Caco-2 (cell line): ENCODE measurements at regions not wholly inside any gene's neighbourhood (a gene's known extent, or its start where the extent isn't known, plus 50 kb on each side); places are given as distances from the start of the nearest gene placed in this dataset.

ENCODE experiments used
- BruUV-seq: library from RNA; stranded (reverse); fragments of 400-500 nt; replicated peaks from 2 replicates; lab custom pipeline; 2021; lab: Mats Ljungman, UMichigan
- CTCF ChIA-PET: fragments of 300-600 bp; sonication (Branson Sonifier 250); formaldehyde crosslinking; loops from one replicate; lab custom pipeline; 2022; ENCODE audit warnings: antibody characterized with exemption; lab: Charles Lee
- POLR2A ChIA-PET: fragments of 300-600 bp; sonication (Branson Sonifier 250); formaldehyde crosslinking; loops from one replicate; lab custom pipeline; 2022; ENCODE audit warnings: antibody characterized with exemption; lab: Charles Lee
- DNase-seq, 2 experiments: peaks; one replicate each; pipeline versions ENCODE4 v3.0.0 to v3.0.0-alpha.2; 2020 to 2022
- H3K27me3 ChIP-seq: replicated peaks from 2 replicates; pipeline ENCODE4 v1.6.0; 2011; ENCODE audit warnings: low read length; ENCODE audit not compliant: control insufficient read depth, insufficient read depth
- H3K36me3 ChIP-seq: 2 replicates; pipeline ENCODE4 v1.5.1; 2011; ENCODE audit warnings: low read length; ENCODE audit not compliant: control insufficient read depth, insufficient read depth
- H3K4me1 ChIP-seq: fragments of 250-450 bp; sonication (Bioruptor Pico); 2 replicates; pipeline ENCODE4 v1.5.1; 2020; ENCODE audit warnings: mild to moderate bottlenecking
- H3K4me3 ChIP-seq: 2 replicates; pipeline ENCODE4 v1.5.1; 2011; ENCODE audit warnings: low read depth, mild to moderate bottlenecking, control low read depth, low read length
- H3K9me3 ChIP-seq: fragments of 250-450 bp; sonication (Bioruptor Pico); 2 replicates; pipeline ENCODE4 v1.5.1; 2020; ENCODE audit warnings: mild to moderate bottlenecking, moderate library complexity
- H3K27ac Mint-ChIP-seq: one replicate; pipeline ENCODE4 v1.8.0; 2022; ENCODE audit warnings: mixed read lengths; ENCODE audit not compliant: unreplicated experiment
- H3K27me3 Mint-ChIP-seq: one replicate; pipeline ENCODE4 v1.8.0; 2022; ENCODE audit warnings: mixed read lengths; ENCODE audit not compliant: insufficient read depth, unreplicated experiment
- H3K36me3 Mint-ChIP-seq: one replicate; pipeline ENCODE4 v1.8.0; 2022; ENCODE audit warnings: mild to moderate bottlenecking, mixed read lengths; ENCODE audit not compliant: insufficient read depth, unreplicated experiment
- H3K4me1 Mint-ChIP-seq: one replicate; pipeline ENCODE4 v1.8.0; 2022; ENCODE audit warnings: low read depth, mixed read lengths; ENCODE audit not compliant: unreplicated experiment
- H3K4me3 Mint-ChIP-seq: one replicate; pipeline ENCODE4 v1.8.0; 2022; ENCODE audit warnings: mild to moderate bottlenecking, moderate library complexity, mixed read lengths; ENCODE audit not compliant: unreplicated experiment
- H3K9me3 Mint-ChIP-seq: one replicate; pipeline ENCODE4 v1.8.0; 2022; ENCODE audit warnings: mixed read lengths; ENCODE audit not compliant: unreplicated experiment
- intact Hi-C: fragments of 100-400 bp; cut with micrococcal nuclease; formaldehyde crosslinking; loops from one replicate; pipeline ENCODE4 v1.10.0; 2022; ENCODE audit not compliant: unreplicated experiment
- TF ChIP-seq, protein P1 (sequence below), 2 experiments: fragments of 200-600 bp in 1 of 2; IDR thresholded peaks; 1 replicate in 1 of 2; 2 replicates in 1 of 2; pipeline versions ENCODE4 v1.5.1 to v1.8.0; 2011 to 2022; ENCODE audit warnings: antibody characterized with exemption in 1 of 2, control low read depth in 1 of 2, inconsistent platforms in 1 of 2, low read depth in 1 of 2, low read length in 1 of 2, mild to moderate bottlenecking in 1 of 2, moderate library complexity in 1 of 2; ENCODE audit not compliant: insufficient read depth in 1 of 2, severe bottlenecking in 1 of 2, unreplicated experiment in 1 of 2

- H3K4me3 ChIP-seq = no peak overlapping the region
- peaks cover 8% of the 10 kb centered on the region for H3K4me1 Mint-ChIP-seq
- no peaks in the 10 kb centered on the region for H3K4me1 ChIP-seq
- no TSS peak for BruUV-seq
- no peaks in the 10 kb centered on the region for H3K36me3 Mint-ChIP-seq
- H3K27ac Mint-ChIP-seq = no peak overlapping the region
- intact Hi-C loops = loop anchor here (5.0 to 10.0 kb wide), 3 partner anchors 283 to 1620 kb away; partner anchors contain the start of gene PARD3B
- no peaks in the 10 kb centered on the region for H3K27me3 Mint-ChIP-seq
- CTCF ChIA-PET = no interaction called here
- no peaks in the 10 kb centered on the region for H3K27me3 ChIP-seq
- H3K9me3 ChIP-seq = no peaks in the 10 kb centered on the region
- no peak for DNase-seq
- POLR2A ChIA-PET = no interaction called here
- H3K4me3 Mint-ChIP-seq = no peak overlapping the region
- no peaks in the 10 kb centered on the region for H3K36me3 ChIP-seq
- TF ChIP-seq, protein P1, sequence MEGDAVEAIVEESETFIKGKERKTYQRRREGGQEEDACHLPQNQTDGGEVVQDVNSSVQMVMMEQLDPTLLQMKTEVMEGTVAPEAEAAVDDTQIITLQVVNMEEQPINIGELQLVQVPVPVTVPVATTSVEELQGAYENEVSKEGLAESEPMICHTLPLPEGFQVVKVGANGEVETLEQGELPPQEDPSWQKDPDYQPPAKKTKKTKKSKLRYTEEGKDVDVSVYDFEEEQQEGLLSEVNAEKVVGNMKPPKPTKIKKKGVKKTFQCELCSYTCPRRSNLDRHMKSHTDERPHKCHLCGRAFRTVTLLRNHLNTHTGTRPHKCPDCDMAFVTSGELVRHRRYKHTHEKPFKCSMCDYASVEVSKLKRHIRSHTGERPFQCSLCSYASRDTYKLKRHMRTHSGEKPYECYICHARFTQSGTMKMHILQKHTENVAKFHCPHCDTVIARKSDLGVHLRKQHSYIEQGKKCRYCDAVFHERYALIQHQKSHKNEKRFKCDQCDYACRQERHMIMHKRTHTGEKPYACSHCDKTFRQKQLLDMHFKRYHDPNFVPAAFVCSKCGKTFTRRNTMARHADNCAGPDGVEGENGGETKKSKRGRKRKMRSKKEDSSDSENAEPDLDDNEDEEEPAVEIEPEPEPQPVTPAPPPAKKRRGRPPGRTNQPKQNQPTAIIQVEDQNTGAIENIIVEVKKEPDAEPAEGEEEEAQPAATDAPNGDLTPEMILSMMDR (IDR thresholded peaks at IDR 0.05; ENCODE audit: insufficient read depth in 1 of 2, low read depth in 1 of 2, low read length in 1 of 2, severe bottlenecking in 1 of 2, unreplicated experiment in 1 of 2) = no peak
- H3K9me3 Mint-ChIP-seq = peaks cover 3% of the 10 kb centered on the region
These were observed 280.6 kb upstream of the PARD3B start for GRCh38 chr2:204264621-204265140.

DNA sequence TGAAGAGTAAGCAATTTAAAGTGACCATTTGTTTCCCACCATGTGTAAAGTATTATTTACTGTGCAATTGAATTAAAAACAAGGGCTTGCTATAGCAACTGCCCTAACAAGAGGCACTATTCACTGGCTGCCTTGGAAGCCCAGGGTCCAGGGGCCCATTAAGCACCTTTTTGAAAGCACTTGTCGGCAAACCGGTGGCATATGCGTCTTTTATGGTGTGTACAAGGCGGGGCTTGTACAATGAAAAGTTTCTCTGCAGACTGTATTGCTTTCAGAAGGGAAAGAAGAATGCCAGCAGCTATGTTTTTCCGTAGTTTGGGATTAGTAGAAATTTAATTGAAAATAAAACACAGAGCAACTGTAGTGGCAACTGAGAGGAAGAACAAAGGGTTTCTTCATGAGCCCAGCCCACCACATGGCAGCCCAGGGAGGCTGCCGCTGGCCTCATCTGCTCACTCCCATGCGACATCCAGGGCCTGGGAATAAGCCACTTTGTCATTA, 279.5 kb upstream of the PARD3B start:
- Histone ChIP-seq H3K9me3 (peaks cover 6% of the 10 kb centered on the region), H3K27me3 (no peaks in the 10 kb centered on the region), H3K36me3 (no peaks in the 10 kb centered on the region), H3K4me1 (no peaks in the 10 kb centered on the region), H3K4me3 (no peak overlapping the region)
- Mint-ChIP-seq H3K27ac (no peak overlapping the region), H3K9me3 (peaks cover 13% of the 10 kb centered on the region), H3K36me3 (no peaks in the 10 kb centered on the region), H3K4me3 (no peak overlapping the region), H3K4me1 (no peaks in the 10 kb centered on the region), H3K27me3 (no peaks in the 10 kb centered on the region)
- CTCF ChIA-PET = no interaction called here
- intact Hi-C loops = loop anchor here (10.0 kb wide), 2 partner anchors 1409 to 1619 kb away; no protein-coding TSS in a partner anchor
- no peak for DNase-seq
- TF ChIP-seq, protein P1 (IDR thresholded peaks at IDR 0.05; ENCODE audit: insufficient read depth in 1 of 2, low read depth in 1 of 2, low read length in 1 of 2, severe bottlenecking in 1 of 2, unreplicated experiment in 1 of 2) = no peak
- BruUV-seq = no TSS peak
- POLR2A ChIA-PET = no interaction called here

DNA sequence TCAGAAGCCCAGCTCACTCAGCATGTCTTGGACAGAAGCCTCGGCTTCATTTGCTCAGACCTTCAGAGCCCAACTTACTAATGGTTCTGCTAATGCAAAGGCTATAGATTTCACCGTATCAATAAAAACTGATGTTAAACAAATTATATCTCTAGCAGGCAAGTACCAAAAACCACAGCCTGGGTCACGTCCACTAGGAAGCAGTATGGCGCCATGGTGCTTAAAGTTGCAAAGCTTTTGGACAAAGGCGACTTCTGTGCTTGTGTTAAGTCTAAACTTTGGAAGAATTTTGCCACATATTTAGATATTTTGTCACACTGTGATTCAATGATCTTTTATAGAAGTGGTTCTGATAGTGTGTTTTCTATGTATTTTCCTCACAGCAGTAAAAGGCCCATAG, 276.8 kb upstream of the PARD3B start:
- DNase-seq = no peak
- H3K27me3 Mint-ChIP-seq = no peaks in the 10 kb centered on the region
- CTCF ChIA-PET = interaction anchor here (1.0 kb wide), 1 partner anchor 43 kb away, joined by 3 read pairs; no protein-coding TSS in a partner anchor
- H3K4me1 Mint-ChIP-seq = no peaks in the 10 kb centered on the region
- TF ChIP-seq, protein P1 (IDR thresholded peaks at IDR 0.05; ENCODE audit: insufficient read depth in 1 of 2, low read depth in 1 of 2, low read length in 1 of 2, severe bottlenecking in 1 of 2, unreplicated experiment in 1 of 2) = peak in 1 of 2 experiments; percentile 20
- Histone ChIP-seq H3K4me3 (no peak overlapping the region), H3K9me3 (peaks cover 12% of the 10 kb centered on the region), H3K27me3 (no peaks in the 10 kb centered on the region), H3K36me3 (no peaks in the 10 kb centered on the region), H3K4me1 (no peaks in the 10 kb centered on the region)
- H3K27ac Mint-ChIP-seq = no peak overlapping the region
- no peaks in the 10 kb centered on the region for H3K36me3 Mint-ChIP-seq
- intact Hi-C loops = loop anchor here (10.0 kb wide), 2 partner anchors 1406 to 1616 kb away; no protein-coding TSS in a partner anchor
- H3K9me3 Mint-ChIP-seq = peaks cover 28% of the 10 kb centered on the region
- POLR2A ChIA-PET = no interaction called here
- BruUV-seq = no TSS peak
- no peak overlapping the region for H3K4me3 Mint-ChIP-seq
